ENCODE measurements at regions not wholly inside any gene's neighbourhood (a gene's known extent, or its start where the extent isn't known, plus 50 kb on each side); places are given as distances from the start of the nearest gene placed in this dataset.
"Not testable (repeated sequence)": the region's sequence is repeated elsewhere in the genome, so short reads cannot be mapped to it uniquely, and the experiment has no call there.

DNA sequence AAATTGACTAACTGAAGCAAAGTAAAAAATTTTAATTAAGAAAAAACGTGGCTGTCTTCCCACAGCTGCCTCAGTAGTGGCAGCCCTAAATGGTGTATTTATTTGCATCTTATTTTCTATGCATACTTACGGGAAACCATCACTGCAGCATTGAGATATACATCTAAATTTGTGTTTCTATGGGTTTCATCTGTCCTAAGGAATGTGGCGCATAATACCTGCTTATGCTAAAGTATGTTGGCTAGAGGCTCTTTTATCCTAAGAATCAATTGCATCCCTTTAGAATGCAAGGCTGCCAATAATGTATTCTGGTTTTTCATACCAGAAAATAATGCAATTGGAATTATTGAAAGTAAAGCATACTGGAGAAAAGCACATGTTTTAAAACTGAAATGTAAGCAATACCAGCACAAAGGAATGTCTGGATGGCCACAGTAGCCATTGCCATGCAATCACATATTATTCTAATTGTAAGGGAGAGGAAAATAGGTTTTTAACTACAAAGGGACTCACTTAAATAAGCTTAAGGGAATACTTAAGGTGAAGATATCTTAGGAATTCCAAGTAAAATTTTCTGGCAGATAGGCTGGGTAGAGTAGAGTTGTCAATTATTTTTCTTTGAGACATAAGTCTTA, 834.5 kb upstream of the NECTIN3 start:
- no peak for DNase-seq

- DNase-seq: no peak
Observed at GRCh38 chr3:110243081-110243480, 828.5 kb upstream of the NECTIN3 start.

DNA sequence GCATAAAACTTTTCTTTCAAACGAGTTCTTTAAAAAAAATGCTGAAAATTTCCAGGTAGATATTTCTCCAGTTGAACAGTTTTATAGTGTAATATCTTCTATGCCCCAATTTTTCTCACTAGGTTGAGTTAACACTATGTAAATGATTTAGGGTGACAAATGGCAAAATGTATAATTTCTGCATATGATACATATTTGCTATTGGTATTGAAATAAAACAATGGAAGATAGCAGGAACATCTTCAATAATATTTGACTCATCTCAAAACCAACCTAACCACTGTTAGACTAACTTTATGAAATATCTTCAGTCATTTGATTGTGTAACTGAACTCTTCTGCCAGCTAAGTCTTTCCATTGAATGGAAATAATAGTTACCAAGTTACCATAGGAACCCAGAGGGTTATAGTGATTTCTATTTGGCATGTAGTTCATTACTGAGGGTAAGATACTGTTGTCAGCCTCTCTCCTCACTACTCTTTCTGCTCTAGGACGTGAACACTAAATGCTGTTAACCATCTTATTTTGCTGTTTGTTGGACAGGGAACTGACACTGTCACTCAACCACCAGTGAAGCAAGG, 824.7 kb upstream of the NECTIN3 start:
- DNase-seq: no peak

- DNase-seq: no peak
Observed at GRCh38 chr3:110248666-110249065, 823.0 kb upstream of the NECTIN3 start.

- no peak for DNase-seq
Observed at GRCh38 chr3:110253794-110254193, 817.8 kb upstream of the NECTIN3 start.

GRCh38 chr3:110254591-110254990, 817.0 kb upstream of the NECTIN3 start:
- DNase-seq: no peak

GRCh38 chr3:110261141-110261540, 810.5 kb upstream of the NECTIN3 start:
- DNase-seq: no peak

DNA sequence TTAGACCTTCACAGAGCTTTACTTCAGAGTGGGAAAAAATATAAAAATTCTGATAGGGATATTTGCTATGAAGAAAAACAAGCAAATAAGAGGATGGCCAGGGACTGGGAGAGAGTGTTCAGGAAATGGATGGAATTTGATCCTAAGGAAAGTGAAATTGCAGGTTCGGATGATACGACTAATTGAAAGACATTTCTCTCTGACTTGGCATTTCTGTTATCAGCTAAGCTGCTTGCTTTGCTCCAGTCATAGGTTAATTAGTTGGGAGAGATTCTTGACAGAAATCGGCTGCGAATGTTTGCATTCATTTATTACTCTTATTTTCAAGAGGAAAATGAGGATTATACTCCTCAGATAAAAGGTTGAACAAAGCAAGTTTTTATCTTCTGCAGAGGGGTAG, 808.7 kb upstream of the NECTIN3 start:
- DNase-seq: no peak

GRCh38 chr3:110265302-110265701, 806.3 kb upstream of the NECTIN3 start:
- DNase-seq: no peak

- no peak for DNase-seq
Observed at GRCh38 chr3:110267304-110267845, 804.2 kb upstream of the NECTIN3 start.

GRCh38 chr3:110272525-110272924, 799.1 kb upstream of the NECTIN3 start:
- DNase-seq: no peak

- DNase-seq: no peak
Observed at GRCh38 chr3:110291886-110292501, 779.6 kb upstream of the NECTIN3 start.

GRCh38 chr3:110293660-110294059, 778.0 kb upstream of the NECTIN3 start:
- no peak for DNase-seq

DNA sequence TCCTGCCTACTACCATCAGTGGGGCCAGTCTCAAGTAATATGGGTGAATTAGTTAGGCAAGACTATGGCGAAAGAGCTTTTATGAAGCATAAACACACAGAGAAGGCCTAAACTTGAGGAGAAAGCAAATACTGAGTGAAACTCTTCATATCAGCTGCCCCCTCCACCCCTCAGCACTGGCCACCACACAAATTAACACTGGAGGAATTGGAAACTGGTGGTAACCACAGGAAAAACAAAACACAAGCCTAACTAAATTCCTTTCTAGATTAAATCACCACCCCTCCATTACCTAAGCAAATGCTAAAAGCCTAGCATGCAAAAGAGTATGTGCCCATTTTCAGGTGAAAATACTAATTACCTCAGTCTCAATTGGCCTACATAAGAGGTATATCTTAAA, 774.7 kb upstream of the NECTIN3 start:
- no peak for DNase-seq

DNA sequence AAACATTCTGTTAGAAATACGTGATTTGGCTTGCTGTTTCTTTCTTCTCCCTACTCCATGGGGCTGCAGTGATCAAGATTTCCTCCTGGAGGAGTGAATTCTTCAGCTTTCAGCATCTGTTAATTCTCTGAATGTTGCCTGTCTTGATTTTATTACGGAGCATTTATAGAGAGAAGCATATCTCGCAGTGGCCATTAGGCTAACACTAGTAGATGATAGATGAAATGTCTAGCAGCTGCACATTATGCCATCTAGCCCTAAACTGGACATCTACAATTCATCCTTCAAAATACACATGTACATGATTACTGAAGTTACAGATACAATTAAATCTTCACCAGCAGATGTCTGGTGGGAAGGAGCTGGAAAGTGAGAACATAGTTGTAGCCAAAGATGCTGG, 769.8 kb upstream of the NECTIN3 start:
- no peak for DNase-seq

GRCh38 chr3:110307065-110307809, 764.4 kb upstream of the NECTIN3 start:
- DNase-seq: no peak

DNA sequence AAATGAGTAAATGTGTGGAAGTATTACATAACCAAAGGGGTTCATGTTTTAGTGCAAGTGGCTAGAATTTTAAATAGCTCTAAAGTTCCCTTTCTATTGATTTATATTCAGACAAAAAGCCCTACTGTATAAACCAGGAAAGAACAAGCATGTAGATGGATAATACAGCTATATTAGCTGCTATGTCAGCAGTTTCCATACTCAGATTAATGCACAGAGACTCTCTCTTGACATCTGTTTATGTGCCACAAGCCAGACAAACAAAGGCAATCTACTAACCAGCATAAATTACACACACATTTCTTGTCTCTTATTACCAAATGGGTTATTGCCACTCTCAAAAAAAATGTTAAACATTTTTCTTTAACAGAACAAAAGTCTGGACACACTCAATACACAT, 760.1 kb upstream of the NECTIN3 start:
- no peak for DNase-seq

- peak in 8 of 14 donors; percentile 0 to 21 (median 4) for DNase-seq
Observed at GRCh38 chr3:110314512-110315114, 757.0 kb upstream of the NECTIN3 start.

DNA sequence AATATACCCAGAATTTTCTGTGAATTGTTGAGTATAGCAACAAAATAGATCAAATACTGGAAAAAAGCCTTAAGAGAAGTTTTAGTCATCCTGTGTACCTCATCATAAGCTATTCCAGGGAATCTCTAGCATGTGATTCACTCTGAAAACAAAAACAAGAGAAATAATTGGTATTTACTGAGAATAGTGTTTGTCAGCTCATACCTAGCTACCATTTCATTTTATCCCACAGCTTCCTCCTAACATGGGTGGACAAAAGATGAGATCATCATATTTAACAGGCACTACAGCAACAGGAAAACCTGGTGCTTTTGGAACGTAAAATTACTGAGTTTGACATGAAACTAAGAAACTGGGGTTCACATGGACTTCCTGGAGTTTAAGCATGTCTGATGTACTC, 753.5 kb upstream of the NECTIN3 start:
- no peak for DNase-seq

GRCh38 chr3:110323349-110323748, 748.3 kb upstream of the NECTIN3 start:
- no peak for DNase-seq

GRCh38 chr3:110324171-110324705, 747.4 kb upstream of the NECTIN3 start:
- DNase-seq: no peak

GRCh38 chr3:110327870-110328269, 743.7 kb upstream of the NECTIN3 start:
- DNase-seq: no peak

GRCh38 chr3:110331562-110331961, 740.1 kb upstream of the NECTIN3 start:
- DNase-seq: not testable (repeated sequence)

Measured in C1 segment of cervical spinal cord (tissue), 14 donors.